Thyroid gland (tissue), 4 donors: ENCODE measurements at regions not wholly inside any gene's neighbourhood (a gene's known extent, or its start where the extent isn't known, plus 50 kb on each side); places are given as distances from the start of the nearest gene placed in this dataset.

Experiments used
- DNase-seq, 2 donors: peaks; one replicate each; pipeline ENCODE4 v3.0.0-alpha.2; 2019
- H3K27ac ChIP-seq, 3 donors: fragments of 200-600 bp; sonication (generic); 1 replicate in 2 of 3; 2 replicates in 1 of 3; pipeline ENCODE4 v1.5.1; 2016 to 2019; ENCODE audit warnings: mild to moderate bottlenecking in 1 of 3, moderate library complexity in 1 of 3
- H3K27me3 ChIP-seq: fragments of 200-600 bp; sonication (generic); one replicate; pipeline ENCODE4 v1.5.1; 2019
- H3K36me3 ChIP-seq, 2 donors: fragments of 200-600 bp; sonication (generic); one replicate each; pipeline ENCODE4 v1.5.1; 2016 to 2019
- H3K4me1 ChIP-seq, 2 donors: fragments of 200-600 bp; sonication (generic); one replicate each; pipeline ENCODE4 v1.5.1; 2017 to 2019
- H3K4me3 ChIP-seq, 3 donors: fragments of 200-600 bp; sonication (generic); replicated peaks in 1 of 3; 1 replicate in 2 of 3; 2 replicates in 1 of 3; pipeline ENCODE4 v1.5.1; 2016; ENCODE audit warnings: mild to moderate bottlenecking in 1 of 3
- H3K9me3 ChIP-seq: fragments of 200-600 bp; sonication (generic); one replicate; pipeline ENCODE4 v1.5.1; 2017
- CTCF ChIP-seq, 6 experiments: fragments of 200-600 bp in 3 of 6; fragments of 450-650 bp in 3 of 6; sonication (generic) in 3 of 6; IDR thresholded peaks; one replicate each; pipeline ENCODE4 v1.5.1; 2016 to 2019; ENCODE audit warnings: antibody characterized with exemption in 6 of 6, mild to moderate bottlenecking in 2 of 6, inconsistent platforms in 1 of 6, moderate library complexity in 1 of 6
- POLR2A ChIP-seq, 2 donors: fragments of 450-650 bp; IDR thresholded peaks; one replicate each; pipeline ENCODE4 v1.6.1; 2017; ENCODE audit warnings: antibody characterized with exemption in 2 of 2, mild to moderate bottlenecking in 2 of 2, moderate library complexity in 1 of 2
- WGBS, 2 donors: methylation state at CpG; one replicate each; pipeline ENCODE4 v1.1.5; 2017; 5-methylcytosine and 5-hydroxymethylcytosine counted together
- intact Hi-C: fragments of 100-400 bp; cut with DNase I; formaldehyde crosslinking; loops from one replicate; pipeline ENCODE4 v1.15.1; 2023

- Histone ChIP-seq H3K9me3 (no peaks in the 10 kb centered on the region), H3K27ac (no peak overlapping the region), H3K4me1 (no peaks in the 10 kb centered on the region), H3K27me3 (no peaks in the 10 kb centered on the region), H3K36me3 (no peaks in the 10 kb centered on the region), H3K4me3 (no peak overlapping the region)
- TF ChIP-seq POLR2A (IDR thresholded peaks at IDR 0.05) (no peak), CTCF (IDR thresholded peaks at IDR 0.05) (no peak)
- 78% methylated on average over 4 of the region's 4 CpGs for WGBS, 2 donors
- intact Hi-C loops: no loop called here
- DNase-seq: no peak
Measured at GRCh38 chr7:49400891-49401550, 372.4 kb upstream of the VWC2 start.

GRCh38 chr7:49403844-49404243, 369.6 kb upstream of the VWC2 start:
- no peak for TF ChIP-seq CTCF (IDR thresholded peaks at IDR 0.05)
- TF ChIP-seq POLR2A (IDR thresholded peaks at IDR 0.05): no peak
- DNase-seq: no peak
- H3K27ac ChIP-seq: no peak overlapping the region
- intact Hi-C loops: no loop called here
- no peaks in the 10 kb centered on the region for H3K4me1 ChIP-seq
- 85% methylated on average over 2 of the region's 2 CpGs for WGBS, 2 donors
- H3K9me3 ChIP-seq: no peaks in the 10 kb centered on the region
- H3K27me3 ChIP-seq: no peaks in the 10 kb centered on the region
- H3K4me3 ChIP-seq: no peak overlapping the region
- no peaks in the 10 kb centered on the region for H3K36me3 ChIP-seq

- no peaks in the 10 kb centered on the region for H3K9me3 ChIP-seq
- no peak overlapping the region for H3K27ac ChIP-seq
- TF ChIP-seq POLR2A (IDR thresholded peaks at IDR 0.05): no peak
- TF ChIP-seq CTCF (IDR thresholded peaks at IDR 0.05): no peak
- no peak for DNase-seq
- H3K4me1 ChIP-seq: no peaks in the 10 kb centered on the region
- H3K36me3 ChIP-seq: no peaks in the 10 kb centered on the region
- no peak overlapping the region for H3K4me3 ChIP-seq
- intact Hi-C loops: no loop called here
- H3K27me3 ChIP-seq: no peaks in the 10 kb centered on the region
- 83 to 91% methylated on average over 4 of the region's 4 CpGs for WGBS, 2 donors
Measured at GRCh38 chr7:49407205-49407604, 366.2 kb upstream of the VWC2 start.

GRCh38 chr7:49417034-49417433, 356.4 kb upstream of the VWC2 start:
- intact Hi-C loops: no loop called here
- DNase-seq: no peak
- Histone ChIP-seq H3K9me3 (no peaks in the 10 kb centered on the region), H3K4me1 (no peaks in the 10 kb centered on the region), H3K27ac (no peak overlapping the region), H3K27me3 (no peaks in the 10 kb centered on the region), H3K36me3 (no peaks in the 10 kb centered on the region), H3K4me3 (no peak overlapping the region)
- TF ChIP-seq CTCF (IDR thresholded peaks at IDR 0.05) (no peak), POLR2A (IDR thresholded peaks at IDR 0.05) (no peak)
- 83 to 87% methylated on average over 2 of the region's 2 CpGs for WGBS, 2 donors

GRCh38 chr7:49418963-49419362, 354.5 kb upstream of the VWC2 start:
- 68 to 79% methylated on average over 3 of the region's 3 CpGs for WGBS, 2 donors
- Histone ChIP-seq H3K27ac (no peak overlapping the region), H3K9me3 (no peaks in the 10 kb centered on the region), H3K27me3 (no peaks in the 10 kb centered on the region), H3K4me1 (no peaks in the 10 kb centered on the region), H3K4me3 (no peak overlapping the region), H3K36me3 (no peaks in the 10 kb centered on the region)
- DNase-seq: no peak
- TF ChIP-seq POLR2A (IDR thresholded peaks at IDR 0.05) (no peak), CTCF (IDR thresholded peaks at IDR 0.05) (no peak)
- intact Hi-C loops: no loop called here
